Peyer's patch (tissue), 4 donors: ENCODE measurements at regions not wholly inside any gene's neighbourhood (a gene's known extent, or its start where the extent isn't known, plus 50 kb on each side); places are given as distances from the start of the nearest gene placed in this dataset.

ENCODE experiments used
- DNase-seq, 3 donors: peaks; one replicate each; pipeline ENCODE4 v3.0.0-alpha.2; 2017 to 2019
- H3K27ac ChIP-seq, 4 donors: fragments of 200-600 bp; sonication (generic); one replicate each; pipeline ENCODE4 v1.5.1; 2016 to 2019
- H3K27me3 ChIP-seq, 2 donors: fragments of 200-600 bp; sonication (generic); one replicate each; pipeline ENCODE4 v1.5.1; 2019
- H3K36me3 ChIP-seq, 3 donors: fragments of 200-600 bp; sonication (generic); one replicate each; pipeline ENCODE4 v1.5.1; 2016 to 2019
- H3K4me1 ChIP-seq, 4 donors: fragments of 200-600 bp; sonication (generic); one replicate each; pipeline ENCODE4 v1.5.1; 2016 to 2019
- H3K4me3 ChIP-seq, 4 donors: fragments of 200-600 bp; sonication (generic); 1 replicate in 3 of 4; 2 replicates in 1 of 4; pipeline ENCODE4 v1.5.1; 2016 to 2019; ENCODE audit warnings: mild to moderate bottlenecking in 1 of 4
- H3K9me3 ChIP-seq, 4 donors: fragments of 200-600 bp; sonication (generic); one replicate each; pipeline ENCODE4 v1.5.1; 2016 to 2019; ENCODE audit warnings: mild to moderate bottlenecking in 1 of 4
- CTCF ChIP-seq, 6 experiments: fragments of 450-650 bp in 4 of 6; fragments of 200-600 bp in 2 of 6; sonication (generic) in 1 of 6; IDR thresholded peaks; one replicate each; pipeline ENCODE4 v1.5.1; 2017 to 2019; ENCODE audit warnings: antibody characterized with exemption in 6 of 6, mild to moderate bottlenecking in 3 of 6, moderate library complexity in 1 of 6
- POLR2A ChIP-seq, 2 donors: fragments of 450-650 bp; IDR thresholded peaks; one replicate each; pipeline ENCODE4 v1.5.1; 2017; ENCODE audit warnings: antibody characterized with exemption in 2 of 2, mild to moderate bottlenecking in 2 of 2, moderate library complexity in 2 of 2

- no peak for TF ChIP-seq CTCF (IDR thresholded peaks at IDR 0.05)
- no peak for TF ChIP-seq POLR2A (IDR thresholded peaks at IDR 0.05)
- no peaks in the 10 kb centered on the region for H3K9me3 ChIP-seq
- no peak for DNase-seq
- no peak overlapping the region for H3K27ac ChIP-seq
- H3K27me3 ChIP-seq: no peaks in the 10 kb centered on the region
- no peaks in the 10 kb centered on the region for H3K36me3 ChIP-seq
- H3K4me1 ChIP-seq: no peaks in the 10 kb centered on the region
- no peak overlapping the region for H3K4me3 ChIP-seq
These were observed 176.5 kb downstream of the OGFRL1 start for GRCh38 chr6:71465096-71465495.

GRCh38 chr6:71466362-71466761 lies 177.8 kb downstream of the OGFRL1 start:
- no peaks in the 10 kb centered on the region for H3K27me3 ChIP-seq
- no peaks in the 10 kb centered on the region for H3K4me1 ChIP-seq
- TF ChIP-seq CTCF (IDR thresholded peaks at IDR 0.05) (no peak), POLR2A (IDR thresholded peaks at IDR 0.05) (no peak)
- DNase-seq: no peak
- no peak overlapping the region for H3K4me3 ChIP-seq
- no peaks in the 10 kb centered on the region for H3K36me3 ChIP-seq
- no peak overlapping the region for H3K27ac ChIP-seq
- H3K9me3 ChIP-seq: no peaks in the 10 kb centered on the region

GRCh38 chr6:71468038-71468437 lies 179.4 kb downstream of the OGFRL1 start:
- Histone ChIP-seq H3K27ac (no peak overlapping the region), H3K36me3 (no peaks in the 10 kb centered on the region)

GRCh38 chr6:71468841-71469700 lies 180.5 kb downstream of the OGFRL1 start:
- H3K4me3 ChIP-seq: no peak overlapping the region
- no peaks in the 10 kb centered on the region for H3K27me3 ChIP-seq
- no peaks in the 10 kb centered on the region for H3K4me1 ChIP-seq
- H3K9me3 ChIP-seq: no peaks in the 10 kb centered on the region
- no peak for DNase-seq
- no peaks in the 10 kb centered on the region for H3K36me3 ChIP-seq
- TF ChIP-seq CTCF (IDR thresholded peaks at IDR 0.05) (no peak), POLR2A (IDR thresholded peaks at IDR 0.05) (no peak)
- peak overlapping the region in 2 of 4 donors; percentile 45 to 55 for H3K27ac ChIP-seq

More at GRCh38 chr6:71468038-71468437, 179.4 kb downstream of the OGFRL1 start:
- H3K27me3 ChIP-seq: no peaks in the 10 kb centered on the region
- no peaks in the 10 kb centered on the region for H3K4me1 ChIP-seq
- H3K4me3 ChIP-seq: no peak overlapping the region
- no peak for DNase-seq
- H3K9me3 ChIP-seq: no peaks in the 10 kb centered on the region
- TF ChIP-seq POLR2A (IDR thresholded peaks at IDR 0.05): no peak
- no peak for TF ChIP-seq CTCF (IDR thresholded peaks at IDR 0.05)

GRCh38 chr6:71471718-71472117 lies 183.1 kb downstream of the OGFRL1 start:
- no peak for TF ChIP-seq POLR2A (IDR thresholded peaks at IDR 0.05)
- no peak for TF ChIP-seq CTCF (IDR thresholded peaks at IDR 0.05)
- Histone ChIP-seq H3K36me3 (no peaks in the 10 kb centered on the region), H3K27me3 (no peaks in the 10 kb centered on the region), H3K27ac (no peak overlapping the region), H3K4me1 (no peaks in the 10 kb centered on the region), H3K4me3 (no peak overlapping the region), H3K9me3 (no peaks in the 10 kb centered on the region)
- no peak for DNase-seq
